GM23338 (cell line): ENCODE measurements at regions not wholly inside any gene's neighbourhood (a gene's known extent, or its start where the extent isn't known, plus 50 kb on each side); places are given as distances from the start of the nearest gene placed in this dataset.

Experiments used
- ATAC-seq: fragments of 200-7000 bp; cut with Tn5 transposase; 3 replicates; pipeline ENCODE4 v1.9.1; 2020
- DNase-seq: peaks from one replicate; pipeline ENCODE4 v3.0.0-alpha.2; 2015; ENCODE audit warnings: low spot score
- H2AFZ ChIP-seq: fragments of 200-600 bp; sonication (generic); 2 replicates; pipeline ENCODE4 v1.8.0; 2016; ENCODE audit warnings: antibody characterized with exemption, mild to moderate bottlenecking, moderate library complexity
- H3F3A ChIP-seq: fragments of 200-600 bp; sonication (generic); replicated peaks from 2 replicates; pipeline ENCODE4 v1.8.0; 2017; ENCODE audit warnings: antibody characterized with exemption, mixed run types, low read depth
- H3K27ac ChIP-seq: fragments of 200-600 bp; sonication (generic); 2 replicates; pipeline ENCODE4 v1.6.1; 2016; ENCODE audit warnings: low read depth
- H3K27me3 ChIP-seq: fragments of 200-600 bp; sonication (generic); 2 replicates; pipeline ENCODE4 v1.8.0; 2016; ENCODE audit warnings: mild to moderate bottlenecking, mixed run types, moderate library complexity; ENCODE audit not compliant: insufficient read depth
- H3K36me3 ChIP-seq: fragments of 200-600 bp; sonication (generic); 2 replicates; pipeline ENCODE4 v1.8.0; 2016; ENCODE audit warnings: mild to moderate bottlenecking; ENCODE audit not compliant: insufficient read depth
- H3K4me1 ChIP-seq: fragments of 200-600 bp; sonication (generic); 2 replicates; pipeline ENCODE4 v1.8.0; 2016; ENCODE audit warnings: mild to moderate bottlenecking, moderate library complexity; ENCODE audit not compliant: insufficient read depth
- H3K4me2 ChIP-seq: fragments of 200-600 bp; sonication (generic); 2 replicates; pipeline ENCODE4 v1.7.1; 2017; ENCODE audit warnings: mixed run types
- H3K4me3 ChIP-seq: fragments of 200-600 bp; sonication (generic); 2 replicates; pipeline ENCODE4 v1.6.1; 2016; ENCODE audit warnings: mixed run types
- H3K79me2 ChIP-seq: fragments of 200-600 bp; sonication (generic); replicated peaks from 2 replicates; pipeline ENCODE4 v1.8.0; 2017; ENCODE audit warnings: mild to moderate bottlenecking; ENCODE audit not compliant: insufficient read depth
- H3K9me2 ChIP-seq: fragments of 200-600 bp; sonication (generic); 2 replicates; pipeline ENCODE4 v1.8.0; 2017; ENCODE audit not compliant: insufficient read depth
- H4K20me1 ChIP-seq: fragments of 200-600 bp; sonication (generic); replicated peaks from 2 replicates; pipeline ENCODE4 v1.8.0; 2017; ENCODE audit warnings: mild to moderate bottlenecking; ENCODE audit not compliant: insufficient read depth
- H3K27ac Mint-ChIP-seq: 2 replicates; pipeline ENCODE4 v1.8.0; 2020; ENCODE audit warnings: inconsistent platforms, mild to moderate bottlenecking, moderate library complexity, mixed read lengths
- H3K27me3 Mint-ChIP-seq: 3 replicates; pipeline ENCODE4 v1.8.0; 2022; ENCODE audit warnings: low read depth, mild to moderate bottlenecking, moderate library complexity, mixed read lengths, inconsistent platforms; ENCODE audit not compliant: insufficient read depth, poor library complexity
- H3K36me3 Mint-ChIP-seq: 3 replicates; pipeline ENCODE4 v1.8.0; 2021; ENCODE audit warnings: low read depth, mild to moderate bottlenecking, inconsistent platforms, moderate library complexity, mixed read lengths
- H3K4me1 Mint-ChIP-seq: 3 replicates; pipeline ENCODE4 v1.8.0; 2020; ENCODE audit warnings: mild to moderate bottlenecking, inconsistent platforms, mixed read lengths
- H3K4me3 Mint-ChIP-seq: 3 replicates; pipeline ENCODE4 v1.8.0; 2021; ENCODE audit warnings: moderate library complexity, mild to moderate bottlenecking, inconsistent platforms, mixed read lengths
- H3K9me3 Mint-ChIP-seq: 3 replicates; pipeline ENCODE4 v1.8.0; 2020; ENCODE audit warnings: moderate library complexity, mild to moderate bottlenecking, inconsistent platforms, mixed read lengths
- CREB1 ChIP-seq: fragments of 250-450 bp; sonication (Bioruptor Pico); IDR thresholded peaks from 2 replicates; pipeline ENCODE4 v1.5.0; 2020; ENCODE audit warnings: low read depth, mild to moderate bottlenecking, moderate library complexity
- CTCF ChIP-seq, 2 experiments: fragments of 200-600 bp in 1 of 2; sonication (generic) in 1 of 2; conservative IDR thresholded peaks; 2 replicates each; pipeline versions ENCODE4 v1.5.1 to v1.6.1; 2016 to 2017; ENCODE audit warnings: antibody characterized with exemption in 2 of 2, low read depth in 2 of 2, mild to moderate bottlenecking in 2 of 2, moderate library complexity in 1 of 2
- ETS1 ChIP-seq: IDR thresholded peaks from 2 replicates; pipeline ENCODE4 v1.6.1; 2016; ENCODE audit warnings: antibody characterized with exemption
- EZH2 ChIP-seq: fragments of 200-600 bp; sonication (generic); IDR thresholded peaks from one replicate; pipeline ENCODE4 v1.8.0; 2017; ENCODE audit warnings: antibody characterized with exemption, mild to moderate bottlenecking, low read depth; ENCODE audit not compliant: unreplicated experiment
- EZH2phosphoT487 ChIP-seq: fragments of 200-600 bp; sonication (generic); IDR thresholded peaks from one replicate; pipeline ENCODE4 v1.8.1; 2018; ENCODE audit warnings: antibody characterized with exemption; ENCODE audit not compliant: unreplicated experiment
- JUNB ChIP-seq: IDR thresholded peaks from one replicate; pipeline ENCODE4 v1.6.1; 2016; ENCODE audit warnings: antibody characterized with exemption; ENCODE audit not compliant: unreplicated experiment
- NANOG ChIP-seq: IDR thresholded peaks from 2 replicates; pipeline ENCODE4 v1.6.1; 2016; ENCODE audit warnings: antibody characterized with exemption, borderline replicate concordance
- POLR2AphosphoS5 ChIP-seq: IDR thresholded peaks from 2 replicates; pipeline ENCODE4 v1.6.1; 2016; ENCODE audit warnings: antibody characterized with exemption, low read depth
- REST ChIP-seq: IDR thresholded peaks from one replicate; pipeline ENCODE4 v1.6.1; 2018; ENCODE audit warnings: antibody characterized with exemption; ENCODE audit not compliant: unreplicated experiment
- STAT1 ChIP-seq: IDR thresholded peaks from one replicate; pipeline ENCODE4 v1.6.1; 2016; ENCODE audit warnings: antibody characterized with exemption; ENCODE audit not compliant: unreplicated experiment
- ZNF114 ChIP-seq: fragments of 250-450 bp; sonication (Bioruptor Pico); IDR thresholded peaks from 2 replicates; pipeline ENCODE4 v1.5.0; 2020; ENCODE audit warnings: mild to moderate bottlenecking, moderate library complexity
- ZNF462 ChIP-seq: fragments of 250-450 bp; sonication (Bioruptor Pico); IDR thresholded peaks from 2 replicates; pipeline ENCODE4 v1.5.0; 2020; ENCODE audit warnings: mild to moderate bottlenecking, moderate library complexity

- Histone ChIP-seq H3K4me3 (no peak overlapping the region), H3K79me2 (no peaks in the 10 kb centered on the region), H4K20me1 (no peaks in the 10 kb centered on the region), H3K4me2 (no peak overlapping the region), H3F3A (no peaks in the 10 kb centered on the region), H3K36me3 (no peaks in the 10 kb centered on the region), H2AFZ (no peak overlapping the region), H3K27ac (no peak overlapping the region), H3K4me1 (peaks cover 8% of the 10 kb centered on the region; the same call in 1 of the 2 replicates), H3K27me3 (no peaks in the 10 kb centered on the region), H3K9me2 (no peaks in the 10 kb centered on the region)
- no peak for ATAC-seq
- no peak overlapping the region for H3K4me3 Mint-ChIP-seq
- no peaks in the 10 kb centered on the region for H3K27me3 Mint-ChIP-seq
- peaks cover 12% of the 10 kb centered on the region for H3K36me3 Mint-ChIP-seq
- H3K9me3 Mint-ChIP-seq = peaks cover 26% of the 10 kb centered on the region; the same call in 2 of the 3 replicates
- TF ChIP-seq EZH2 (no peak), NANOG (no peak), ETS1 (no peak), POLR2AphosphoS5 (no peak), ZNF114 (CRISPR knock-in tag) (no peak), ZNF462 (no peak), STAT1 (no peak), CREB1 (no peak), EZH2phosphoT487 (no peak), CTCF (conservative IDR thresholded peaks at IDR 0.05; ENCODE audit: low read depth in 2 of 2) (no peak), REST (no peak), JUNB (no peak)
- peaks cover 8% of the 10 kb centered on the region; the same call in 2 of the 3 replicates for H3K4me1 Mint-ChIP-seq
- H3K27ac Mint-ChIP-seq = no peak overlapping the region
- no peak for DNase-seq
These were observed 1636.9 kb upstream of the SLC39A10 start for GRCh38 chr2:194020155-194020554.
